NCI-H146 (cell line): ENCODE measurements at regions not wholly inside any gene's neighbourhood (a gene's known extent, or its start where the extent isn't known, plus 50 kb on each side); places are given as distances from the start of the nearest gene placed in this dataset.
"Not testable (repeated sequence)": the region's sequence is repeated elsewhere in the genome, so short reads cannot be mapped to it uniquely, and the experiment has no call there.

Source experiments
- DNase-seq: peaks from one replicate; lab custom pipeline; 2025; lab: John Stamatoyannopoulos, UW

DNA sequence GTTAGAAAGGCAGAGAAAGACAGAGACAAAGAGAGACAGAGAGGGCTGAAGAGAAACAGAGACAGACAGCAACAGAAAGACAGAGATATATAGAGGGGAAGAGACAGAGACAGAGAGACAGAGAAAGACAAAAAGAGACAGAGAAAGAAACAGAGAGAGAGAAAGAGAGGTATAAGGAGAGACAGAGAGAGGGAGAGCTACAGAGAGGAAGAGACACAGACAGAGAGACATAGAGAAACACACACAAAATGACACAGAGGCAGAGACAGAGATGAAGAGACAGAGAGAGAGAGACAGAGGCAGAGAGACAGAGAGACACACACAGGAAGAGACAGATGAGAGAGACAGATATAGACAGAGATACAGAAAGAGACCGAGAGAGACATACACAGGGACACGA is 168.6 kb downstream of the TMEM121 start:
- DNase-seq = no peak

DNA sequence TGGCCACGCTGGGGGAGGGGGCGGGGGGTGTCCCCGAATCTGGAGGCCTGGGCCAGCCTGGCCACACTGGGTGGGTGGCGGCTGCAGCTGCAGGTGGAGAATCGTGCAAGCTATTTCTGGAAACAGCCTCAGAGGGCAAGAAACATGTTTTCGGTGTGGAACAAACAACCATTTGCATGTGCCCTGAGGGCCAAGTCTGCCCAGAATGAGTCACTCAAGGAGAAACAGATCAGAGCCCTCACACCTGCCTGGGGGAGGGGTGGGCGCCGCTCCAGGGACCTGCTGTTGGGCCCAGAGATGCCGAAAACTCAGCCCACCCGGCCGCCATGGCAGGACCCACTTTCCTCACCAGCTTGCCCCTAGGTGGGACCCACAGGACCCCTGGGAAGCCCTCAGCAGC is 170.0 kb downstream of the TMEM121 start:
- DNase-seq = not testable (repeated sequence)

DNA sequence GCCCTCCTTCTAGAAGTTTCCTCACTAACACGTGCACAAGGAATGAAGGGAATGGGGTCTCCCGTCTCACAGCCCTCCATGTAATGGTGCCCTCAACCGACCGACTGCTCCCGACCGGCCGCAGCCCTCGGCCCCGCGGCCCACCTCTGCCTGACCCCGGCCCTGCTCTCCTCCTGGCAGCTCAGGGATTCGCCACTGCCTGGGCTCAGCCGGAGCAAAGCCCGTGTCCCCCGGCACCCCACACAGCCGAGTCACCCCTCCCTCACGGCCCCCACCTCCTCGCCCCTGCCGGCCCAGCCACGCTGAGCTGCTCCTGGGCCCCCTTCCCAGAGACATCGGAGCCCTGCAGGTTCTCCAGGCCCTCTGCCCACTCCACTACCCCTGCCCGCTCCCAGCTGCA is 171.0 kb downstream of the TMEM121 start:
- DNase-seq = not testable (repeated sequence)

DNA sequence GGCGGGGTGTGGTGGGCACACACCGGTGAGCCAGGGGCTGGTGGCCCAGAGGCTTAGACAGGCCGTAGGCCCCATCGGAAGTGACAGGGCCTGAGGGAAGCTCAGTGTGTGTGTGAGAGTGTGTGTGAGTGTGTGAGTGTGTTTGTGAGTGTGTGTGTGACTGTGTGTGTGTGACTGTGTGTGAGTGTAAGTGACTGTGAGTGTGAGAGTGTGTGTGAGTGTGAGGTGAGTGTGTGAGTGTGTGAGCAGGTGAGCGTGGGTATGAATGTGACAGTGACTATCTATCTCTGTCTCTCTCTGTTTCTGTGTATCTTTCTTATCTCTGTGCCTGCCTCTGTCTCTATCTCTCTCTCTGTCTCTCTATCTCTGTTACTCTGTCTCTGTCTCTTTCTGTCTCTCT is 171.6 kb downstream of the TMEM121 start:
- DNase-seq = not testable (repeated sequence)

DNA sequence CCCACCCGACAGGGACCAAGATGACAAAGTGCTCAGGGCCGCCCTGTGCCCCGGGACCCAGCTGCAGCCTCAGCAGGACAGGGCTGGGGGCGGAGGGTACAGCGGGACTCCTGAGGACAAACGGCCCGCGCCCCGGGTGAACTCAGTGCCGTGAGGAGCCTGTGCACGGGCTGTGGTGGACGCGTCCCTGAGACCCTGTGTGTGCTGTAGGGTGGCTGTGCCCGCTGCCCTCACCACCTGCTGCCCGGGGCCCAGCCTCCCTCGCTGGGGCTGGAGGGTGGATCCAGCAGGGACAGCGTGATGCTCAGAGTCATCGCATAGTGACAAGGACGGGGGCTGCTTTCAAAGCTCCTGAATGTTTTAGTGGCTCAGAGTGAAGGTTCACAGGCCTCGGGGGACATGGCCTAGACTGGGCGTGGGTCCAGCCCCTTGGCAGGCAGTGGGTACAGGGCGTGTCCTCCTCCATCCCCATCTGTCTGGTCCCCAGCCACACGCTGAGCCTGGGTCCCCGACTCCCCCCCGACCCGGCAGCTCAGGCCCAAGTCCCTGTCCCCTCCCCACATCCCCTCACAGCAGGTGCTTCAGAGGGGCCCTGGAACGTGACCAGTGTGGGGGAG is 172.7 kb downstream of the TMEM121 start:
- not testable (repeated sequence) for DNase-seq

DNA sequence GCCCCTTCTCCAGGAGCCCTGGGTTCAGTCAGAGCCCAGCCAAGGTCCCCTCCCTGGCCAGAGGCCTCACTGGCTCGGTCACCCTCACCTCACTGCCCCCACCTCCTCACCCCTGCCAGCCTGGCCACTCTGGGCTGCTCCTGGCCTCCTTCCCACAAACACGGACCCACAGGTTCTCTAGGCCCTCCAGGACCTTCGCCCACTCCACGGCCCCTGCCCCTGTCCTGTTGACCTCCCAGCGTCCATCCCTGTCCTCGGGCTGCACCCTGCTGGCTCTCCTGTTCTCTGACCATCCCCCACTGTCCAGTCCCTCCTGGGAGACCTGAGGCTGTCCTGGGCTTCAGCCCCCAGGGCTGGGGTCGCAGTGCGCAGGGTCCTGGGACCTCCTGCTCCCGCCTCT is 173.3 kb downstream of the TMEM121 start:
- DNase-seq = not testable (repeated sequence)

DNA sequence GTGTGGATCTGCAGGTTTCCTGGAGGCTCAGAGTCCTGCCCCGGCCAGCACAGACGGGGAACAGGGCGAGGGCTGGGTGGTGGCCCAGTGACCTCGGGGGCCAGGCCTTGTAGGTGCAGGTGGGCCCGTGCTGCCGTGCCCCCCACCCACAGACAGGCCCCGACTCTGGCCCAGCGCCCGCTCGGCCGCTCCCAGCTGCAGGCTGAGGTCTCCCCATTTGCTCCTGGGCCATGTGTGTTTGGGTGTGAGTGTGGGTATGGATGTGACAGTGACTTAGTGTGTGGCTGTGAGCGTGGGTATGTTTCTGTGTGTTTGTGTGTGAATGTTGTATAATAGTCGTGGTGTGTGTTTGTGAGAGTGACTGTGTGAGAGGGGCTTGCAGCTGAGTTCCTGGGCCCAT is 173.8 kb downstream of the TMEM121 start:
- not testable (repeated sequence) for DNase-seq

DNA sequence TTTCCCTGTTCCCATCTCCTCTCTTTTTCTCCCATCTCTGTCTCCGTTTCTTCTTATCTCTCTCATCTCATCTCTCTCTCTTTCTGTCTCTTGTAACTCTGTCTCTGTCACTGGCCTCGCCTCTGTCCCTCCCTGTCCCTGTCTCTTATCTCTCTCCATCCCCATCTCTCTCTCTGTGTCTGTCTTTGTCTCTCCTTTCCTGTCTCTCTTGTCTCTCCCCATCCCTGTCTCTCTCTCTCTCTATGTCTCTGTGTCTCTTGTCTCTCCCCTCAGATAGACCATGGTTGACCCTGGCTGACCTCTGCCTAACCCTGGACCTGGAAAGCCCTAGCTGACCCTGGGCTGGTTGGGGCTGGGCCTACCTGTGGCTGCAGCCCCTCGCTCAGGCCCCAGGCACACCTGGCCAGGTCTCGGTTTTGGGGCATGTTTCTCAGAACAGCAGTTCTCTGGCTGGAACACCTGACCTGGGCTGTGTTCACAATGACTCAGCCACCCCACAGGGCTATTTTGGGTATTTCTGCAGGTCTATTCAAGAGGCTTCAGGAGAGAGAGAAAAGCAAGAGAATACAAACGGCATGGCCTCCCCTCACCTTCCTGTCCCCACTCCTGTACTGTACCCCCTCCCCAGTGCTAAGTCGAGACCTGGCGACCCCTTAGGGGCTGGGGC is 174.4 kb downstream of the TMEM121 start:
- no peak for DNase-seq

DNA sequence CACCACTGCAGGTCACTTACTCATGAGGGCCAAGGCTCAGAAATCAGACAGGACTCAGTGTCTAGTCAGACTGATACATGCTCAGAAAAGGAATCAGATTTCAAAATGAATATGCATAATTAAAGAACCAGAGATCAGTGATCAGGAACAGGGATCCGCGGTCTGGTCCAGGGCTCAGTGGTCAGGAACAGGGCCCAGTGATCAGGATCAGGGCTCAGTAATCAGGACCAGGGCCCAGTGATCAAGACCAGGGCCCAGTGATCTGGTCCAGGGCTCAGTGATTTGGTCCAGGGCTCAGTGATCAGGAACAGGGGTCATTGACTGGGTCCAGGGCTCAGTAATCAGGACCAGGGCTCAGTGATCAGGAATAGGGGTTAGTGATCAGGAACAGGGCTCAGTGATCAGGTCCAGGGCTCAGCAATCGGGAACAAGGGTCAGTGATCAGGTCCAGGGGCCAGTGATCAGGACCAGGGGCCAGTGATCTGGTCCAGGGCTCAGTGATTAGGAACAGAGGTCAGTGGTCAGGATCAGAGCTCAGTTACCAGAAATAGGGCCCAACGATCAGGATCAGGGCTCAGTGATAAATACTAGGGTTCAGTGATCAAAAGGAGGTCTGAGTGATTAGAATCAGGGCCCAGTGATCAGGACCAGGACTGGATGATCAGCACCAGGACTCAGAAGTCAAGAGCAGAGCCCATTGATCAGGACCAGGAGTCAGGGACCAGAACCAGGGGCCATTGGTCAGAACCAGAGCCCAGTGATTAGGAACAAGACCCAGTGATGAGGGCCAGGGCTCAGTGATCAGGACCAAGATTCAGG is 175.3 kb downstream of the TMEM121 start:
- DNase-seq = no peak

DNA sequence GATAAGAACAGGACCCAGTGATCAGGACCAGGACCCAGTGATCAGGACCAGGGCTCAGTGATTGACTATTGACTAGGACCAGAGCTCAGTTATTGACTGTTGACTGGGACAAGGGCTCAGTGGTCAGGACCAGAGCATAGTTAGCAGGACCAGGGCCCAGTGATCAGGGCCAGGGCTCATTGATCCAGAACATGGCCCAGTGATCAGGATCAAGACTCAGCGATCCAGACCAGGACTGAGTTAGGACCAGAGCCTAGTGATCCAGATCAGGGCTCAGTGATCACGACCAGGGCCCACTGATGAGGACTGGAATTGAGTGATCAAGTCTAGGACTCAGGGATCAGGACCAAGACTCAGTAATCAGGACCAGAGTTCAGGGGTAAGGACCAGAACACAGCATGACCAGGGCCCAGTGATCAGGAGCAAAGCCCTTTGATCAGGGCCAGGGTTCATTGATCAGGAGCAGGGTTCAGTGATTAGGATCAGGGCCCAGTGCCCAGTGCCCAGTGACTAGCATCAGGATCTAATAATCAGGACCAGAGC is 176.0 kb downstream of the TMEM121 start:
- DNase-seq = no peak

DNA sequence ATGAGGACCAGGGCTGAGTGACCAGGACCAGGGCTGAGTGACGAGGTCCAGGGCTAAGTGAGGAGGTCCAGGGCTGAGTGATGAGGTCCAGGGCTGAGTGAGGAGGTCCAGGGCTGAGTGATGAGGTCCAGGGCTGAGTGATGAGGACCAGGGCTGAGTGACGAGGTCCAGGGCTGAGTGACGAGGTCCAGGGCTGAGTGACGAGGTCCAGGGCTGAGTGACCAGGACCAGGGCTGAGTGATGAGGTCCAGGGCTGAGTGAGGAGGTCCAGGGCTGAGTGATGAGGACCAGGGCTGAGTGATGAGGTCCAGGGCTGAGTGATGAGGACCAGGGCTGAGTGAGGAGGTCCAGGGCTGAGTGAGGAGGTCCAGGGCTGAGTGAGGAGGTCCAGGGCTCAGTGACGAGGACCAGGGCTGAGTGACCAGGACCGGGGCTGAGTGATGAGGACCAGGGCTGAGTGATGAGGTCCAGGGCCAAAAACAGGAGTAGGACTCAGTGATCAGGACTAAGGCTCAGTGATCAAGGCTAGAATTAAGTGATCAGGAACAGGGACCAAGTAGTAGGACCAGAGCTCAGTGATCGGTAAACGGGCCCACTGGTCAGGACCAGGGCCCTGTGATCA is 176.8 kb downstream of the TMEM121 start:
- not testable (repeated sequence) for DNase-seq

DNA sequence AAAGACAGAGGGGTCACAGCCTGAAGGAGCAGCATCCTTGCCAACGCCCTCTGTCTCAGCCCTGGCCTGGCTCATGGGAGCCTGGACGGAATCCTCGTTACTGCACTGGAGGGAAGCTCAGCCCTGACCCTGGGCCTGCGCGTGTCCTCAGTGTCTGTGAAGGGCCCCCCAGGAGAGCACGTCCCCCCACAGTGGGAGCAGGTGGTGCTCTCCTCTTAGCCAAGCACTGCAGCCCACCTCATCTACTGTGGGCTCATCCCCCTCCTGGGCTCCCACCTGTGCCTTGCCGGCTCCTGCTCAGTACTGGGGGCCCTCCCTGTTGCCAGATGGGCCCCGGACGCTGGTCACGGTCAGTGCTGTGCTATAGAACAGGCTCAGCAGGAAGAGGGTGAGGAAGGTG is 177.7 kb downstream of the TMEM121 start:
- not testable (repeated sequence) for DNase-seq

DNA sequence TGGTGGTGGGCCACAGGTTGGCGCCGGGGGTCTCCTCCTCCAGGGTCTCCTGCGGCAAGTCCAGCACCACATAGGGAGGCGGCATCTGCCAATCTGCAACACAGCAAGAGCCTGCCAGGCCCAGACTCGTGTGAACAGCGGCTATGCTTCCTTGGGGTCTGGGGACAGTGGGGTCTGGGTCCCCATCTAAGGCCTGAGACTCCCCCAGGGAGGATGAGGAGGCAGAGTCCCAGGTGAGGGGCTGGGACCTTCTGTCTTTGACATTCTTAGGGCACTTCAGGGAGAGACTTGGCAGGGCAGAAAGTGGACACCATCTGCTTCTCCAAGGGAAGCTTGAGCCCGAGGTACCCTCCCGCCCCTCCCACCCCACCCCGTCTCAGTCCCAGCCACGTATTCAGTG is 178.1 kb downstream of the TMEM121 start:
- DNase-seq = not testable (repeated sequence)

DNA sequence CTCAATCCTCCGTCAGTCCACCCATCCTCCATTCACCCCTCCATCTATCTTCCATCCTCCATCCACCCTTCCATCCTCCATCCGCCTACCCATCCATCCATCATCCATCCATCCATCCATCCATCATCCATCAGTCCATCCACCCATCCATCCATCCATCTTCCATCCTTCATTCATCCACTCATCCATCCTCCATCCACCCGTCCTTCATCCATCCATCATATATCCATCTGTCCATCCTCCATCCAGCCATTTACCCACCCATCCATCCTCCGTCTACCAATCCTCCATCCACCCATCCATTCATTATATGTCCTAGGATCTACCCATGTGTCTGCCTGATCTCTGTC is 179.1 kb downstream of the TMEM121 start:
- not testable (repeated sequence) for DNase-seq

DNA sequence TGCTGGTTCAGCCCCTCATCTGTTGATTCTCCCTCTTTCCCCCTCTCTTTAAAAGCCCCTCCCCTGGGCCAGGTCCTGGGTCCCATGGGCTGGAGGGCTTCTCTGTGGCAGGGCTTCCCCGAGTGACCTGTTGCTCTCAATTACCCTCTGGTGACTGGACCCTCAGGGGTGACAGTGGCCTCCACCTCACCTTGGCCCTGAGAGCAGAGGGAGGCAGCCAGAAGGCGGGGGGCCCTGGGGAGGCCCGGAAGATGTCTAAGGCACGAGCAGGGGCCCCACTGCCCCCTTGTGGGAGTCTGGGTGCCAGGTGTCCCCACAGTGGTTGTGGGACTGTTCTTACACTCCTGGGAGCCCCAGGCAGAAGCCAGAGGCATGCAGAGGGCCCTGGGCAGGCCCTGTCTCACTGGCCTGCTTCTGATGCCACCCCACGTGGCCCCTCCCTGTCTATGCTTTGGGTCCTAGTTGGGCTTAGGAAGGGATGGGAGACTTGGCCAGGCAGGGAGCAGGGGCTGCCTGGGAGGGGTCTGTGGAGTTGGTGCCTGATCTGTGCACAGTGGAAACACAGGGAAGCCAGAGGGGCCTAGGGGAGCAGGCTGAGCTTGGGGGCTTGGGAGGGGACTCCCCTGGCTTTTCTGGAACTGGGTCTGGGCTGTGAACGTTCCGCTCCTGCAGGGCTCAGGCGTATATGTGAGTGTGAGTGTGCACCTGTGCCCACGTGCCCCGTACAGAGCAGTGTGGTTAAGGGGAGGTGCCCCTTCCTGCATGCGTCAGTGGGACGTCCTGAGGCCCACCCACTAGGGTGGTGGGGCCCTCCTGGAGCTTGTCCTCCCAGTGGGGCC is 179.7 kb downstream of the TMEM121 start:
- DNase-seq = not testable (repeated sequence)

DNA sequence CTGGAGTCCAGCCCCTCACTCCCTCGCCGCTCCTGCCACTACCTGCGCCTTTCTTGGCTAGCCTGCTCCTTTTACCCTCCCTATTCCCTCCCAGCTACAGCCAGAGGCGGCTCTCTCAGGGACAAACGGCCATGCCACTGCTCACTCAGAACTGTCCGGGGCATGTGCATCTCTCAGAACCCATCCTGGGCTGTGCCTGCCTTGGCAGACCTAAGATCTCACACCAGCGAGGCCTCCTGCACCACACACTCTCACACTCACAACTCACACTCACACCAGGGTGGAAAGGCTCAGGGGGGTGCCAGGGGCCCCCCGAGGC is 180.3 kb downstream of the TMEM121 start:
- not testable (repeated sequence) for DNase-seq

DNA sequence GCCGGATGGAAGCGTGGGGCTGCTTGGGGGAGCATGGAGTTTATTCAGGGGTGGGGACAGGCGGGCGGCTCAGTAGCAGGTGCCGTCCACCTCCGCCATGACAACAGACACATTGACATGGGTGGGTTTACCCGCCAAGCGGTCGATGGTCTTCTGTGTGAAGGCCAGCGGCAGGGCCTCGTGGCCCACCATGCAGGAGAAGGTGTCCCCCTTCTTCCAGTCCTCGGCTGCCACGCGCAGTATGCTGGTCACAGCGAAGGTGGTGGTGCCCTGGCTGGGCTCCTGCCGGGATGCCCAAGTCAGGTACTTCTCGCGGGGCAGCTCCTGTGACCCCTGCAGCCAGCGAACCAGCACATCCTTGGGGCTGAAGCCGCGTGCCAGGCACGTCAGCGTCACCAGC is 180.7 kb downstream of the TMEM121 start:
- not testable (repeated sequence) for DNase-seq

DNA sequence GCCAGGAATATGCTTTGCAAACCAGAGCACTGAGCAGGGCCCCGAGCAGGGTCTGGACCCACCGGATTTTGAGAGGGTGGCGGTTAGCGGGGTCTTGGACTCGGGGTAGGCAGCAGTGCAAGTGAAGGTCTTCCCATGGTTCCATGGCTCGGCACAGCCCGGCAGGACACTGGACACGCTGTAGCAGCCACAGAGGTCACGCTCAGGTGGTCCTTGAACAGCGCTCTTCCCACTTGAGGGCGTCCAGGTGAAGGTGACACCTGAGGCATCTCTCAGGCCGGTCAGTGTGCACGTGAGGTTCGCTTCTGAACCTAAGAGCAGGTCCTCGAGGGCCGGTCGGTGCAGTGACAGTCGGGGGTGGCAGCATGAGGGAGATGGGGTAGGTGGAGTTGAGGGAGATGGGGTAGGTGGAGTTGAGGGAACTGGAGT is 181.4 kb downstream of the TMEM121 start:
- DNase-seq = not testable (repeated sequence)

DNA sequence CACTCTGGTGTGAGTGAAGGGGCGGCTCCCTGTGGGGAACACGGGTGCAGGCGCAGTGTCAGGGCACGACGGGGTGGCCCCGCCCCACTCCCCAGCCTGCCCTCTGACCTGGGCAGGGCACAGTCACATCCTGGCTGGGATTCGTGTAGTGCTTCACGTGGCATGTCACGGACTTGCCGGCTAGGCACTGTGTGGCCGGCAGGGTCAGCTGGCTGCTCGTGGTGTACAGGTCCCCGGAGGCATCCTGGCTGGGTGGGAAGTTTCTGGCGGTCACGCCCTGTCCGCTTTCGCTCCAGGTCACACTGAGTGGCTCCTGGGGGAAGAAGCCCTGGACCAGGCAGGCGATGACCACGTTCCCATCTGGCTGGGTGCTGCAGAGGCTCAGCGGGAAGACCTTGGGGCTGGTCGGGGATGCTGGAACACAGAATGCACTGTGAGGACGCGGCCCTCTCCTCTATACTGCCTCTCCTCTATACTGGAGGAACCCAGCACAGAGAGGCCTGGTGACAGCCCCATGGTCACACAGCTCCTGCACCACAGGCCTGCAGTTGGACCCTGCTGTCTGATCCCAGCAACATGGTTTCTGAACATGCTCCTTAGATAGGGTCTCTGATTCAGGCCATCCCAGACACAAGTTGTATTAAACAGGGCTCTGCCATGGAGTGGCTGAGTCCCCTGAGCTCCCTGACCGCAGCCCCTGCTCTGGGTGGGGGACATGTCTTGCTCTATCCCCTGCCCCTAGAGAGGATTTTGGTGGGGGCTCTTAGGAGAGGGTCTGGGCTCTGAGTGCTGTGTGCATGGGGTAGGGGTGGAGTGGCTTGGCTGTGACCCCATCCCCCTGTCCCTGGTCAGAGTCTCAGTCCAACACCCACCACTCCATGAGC is 182.1 kb downstream of the TMEM121 start:
- not testable (repeated sequence) for DNase-seq
